Epithelial cell of esophagus (primary cell): ENCODE measurements at regions not wholly inside any gene's neighbourhood (a gene's known extent, or its start where the extent isn't known, plus 50 kb on each side); places are given as distances from the start of the nearest gene placed in this dataset.

Experiments used
- DNase-seq: peaks from one replicate; pipeline ENCODE4 v3.0.0; 2010; ENCODE audit warnings: low read depth
- H3K4me3 ChIP-seq: 2 replicates; pipeline ENCODE4 v1.5.1; 2011; ENCODE audit warnings: mild to moderate bottlenecking, low read length, control low read depth
- TF ChIP-seq, protein P1 (sequence below): IDR thresholded peaks from 2 replicates; pipeline ENCODE4 v1.5.1; 2011; ENCODE audit warnings: low read depth, mild to moderate bottlenecking, low read length, control low read depth, inconsistent platforms; ENCODE audit not compliant: insufficient read depth; ENCODE audit errors: missing control alignments

DNA sequence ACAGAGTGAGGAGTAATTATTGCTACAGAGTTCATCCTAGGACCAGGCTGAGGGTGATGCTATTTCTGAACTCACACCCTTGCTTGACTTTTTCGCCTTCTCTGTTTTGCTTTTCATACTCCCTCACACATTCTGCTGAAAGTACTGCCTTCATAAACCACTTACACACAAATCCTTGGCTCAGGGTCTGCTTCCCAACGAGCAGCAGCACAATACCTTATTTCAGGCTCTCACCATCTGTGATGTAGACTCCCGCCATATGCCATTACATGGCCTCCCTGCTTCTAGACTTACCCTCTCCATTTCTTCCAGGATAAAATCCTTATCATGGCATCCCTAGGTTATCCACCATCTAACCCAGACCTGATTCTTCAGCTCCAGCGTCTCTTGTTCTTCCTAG, 321.3 kb upstream of the SPTLC3 start:
- H3K4me3 ChIP-seq = no peak overlapping the region
- DNase-seq = no peak
- TF ChIP-seq, protein P1, sequence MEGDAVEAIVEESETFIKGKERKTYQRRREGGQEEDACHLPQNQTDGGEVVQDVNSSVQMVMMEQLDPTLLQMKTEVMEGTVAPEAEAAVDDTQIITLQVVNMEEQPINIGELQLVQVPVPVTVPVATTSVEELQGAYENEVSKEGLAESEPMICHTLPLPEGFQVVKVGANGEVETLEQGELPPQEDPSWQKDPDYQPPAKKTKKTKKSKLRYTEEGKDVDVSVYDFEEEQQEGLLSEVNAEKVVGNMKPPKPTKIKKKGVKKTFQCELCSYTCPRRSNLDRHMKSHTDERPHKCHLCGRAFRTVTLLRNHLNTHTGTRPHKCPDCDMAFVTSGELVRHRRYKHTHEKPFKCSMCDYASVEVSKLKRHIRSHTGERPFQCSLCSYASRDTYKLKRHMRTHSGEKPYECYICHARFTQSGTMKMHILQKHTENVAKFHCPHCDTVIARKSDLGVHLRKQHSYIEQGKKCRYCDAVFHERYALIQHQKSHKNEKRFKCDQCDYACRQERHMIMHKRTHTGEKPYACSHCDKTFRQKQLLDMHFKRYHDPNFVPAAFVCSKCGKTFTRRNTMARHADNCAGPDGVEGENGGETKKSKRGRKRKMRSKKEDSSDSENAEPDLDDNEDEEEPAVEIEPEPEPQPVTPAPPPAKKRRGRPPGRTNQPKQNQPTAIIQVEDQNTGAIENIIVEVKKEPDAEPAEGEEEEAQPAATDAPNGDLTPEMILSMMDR = no peak

DNA sequence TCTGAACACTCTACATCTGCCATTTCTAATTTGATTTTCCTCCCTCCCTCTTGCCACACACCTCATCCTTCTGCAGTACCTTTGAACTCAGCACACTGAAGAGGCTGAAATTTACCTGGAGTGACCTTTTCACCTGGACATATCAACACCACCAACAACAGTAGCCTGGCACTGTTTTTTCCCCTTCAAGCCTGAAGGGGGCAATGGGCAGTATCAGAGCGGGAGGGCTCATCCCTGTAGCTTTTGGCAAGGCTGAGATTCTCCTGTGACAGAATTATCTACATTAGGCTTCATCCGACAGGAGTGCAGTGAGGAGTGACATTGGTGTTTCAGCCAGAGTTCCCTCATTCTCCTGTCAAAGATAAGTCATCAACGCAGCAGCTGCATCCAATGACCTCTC, 312.8 kb upstream of the SPTLC3 start:
- no peak for DNase-seq
- H3K4me3 ChIP-seq = no peak overlapping the region
- TF ChIP-seq, protein P1 = no peak

DNA sequence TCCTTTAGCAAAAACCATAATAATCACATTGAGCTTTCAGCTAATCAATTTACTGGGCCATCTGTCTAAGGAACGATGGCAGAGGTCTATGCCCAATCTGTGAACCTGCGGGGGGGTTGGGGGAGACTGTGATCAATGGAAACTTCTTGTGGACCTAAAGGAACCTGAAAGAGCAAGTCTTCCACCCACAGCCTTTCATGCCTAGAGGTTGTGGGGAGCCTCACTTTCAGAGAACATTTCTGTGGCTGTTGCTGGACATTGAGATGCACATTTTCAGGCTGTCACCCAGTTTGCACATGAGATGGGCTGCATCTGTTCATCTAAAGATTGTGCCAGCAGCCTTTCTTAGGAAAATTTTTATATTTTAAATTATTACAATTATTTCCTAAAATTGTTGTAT, 310.0 kb upstream of the SPTLC3 start:
- DNase-seq = no peak
- TF ChIP-seq, protein P1 = no peak
- H3K4me3 ChIP-seq = no peak overlapping the region

DNA sequence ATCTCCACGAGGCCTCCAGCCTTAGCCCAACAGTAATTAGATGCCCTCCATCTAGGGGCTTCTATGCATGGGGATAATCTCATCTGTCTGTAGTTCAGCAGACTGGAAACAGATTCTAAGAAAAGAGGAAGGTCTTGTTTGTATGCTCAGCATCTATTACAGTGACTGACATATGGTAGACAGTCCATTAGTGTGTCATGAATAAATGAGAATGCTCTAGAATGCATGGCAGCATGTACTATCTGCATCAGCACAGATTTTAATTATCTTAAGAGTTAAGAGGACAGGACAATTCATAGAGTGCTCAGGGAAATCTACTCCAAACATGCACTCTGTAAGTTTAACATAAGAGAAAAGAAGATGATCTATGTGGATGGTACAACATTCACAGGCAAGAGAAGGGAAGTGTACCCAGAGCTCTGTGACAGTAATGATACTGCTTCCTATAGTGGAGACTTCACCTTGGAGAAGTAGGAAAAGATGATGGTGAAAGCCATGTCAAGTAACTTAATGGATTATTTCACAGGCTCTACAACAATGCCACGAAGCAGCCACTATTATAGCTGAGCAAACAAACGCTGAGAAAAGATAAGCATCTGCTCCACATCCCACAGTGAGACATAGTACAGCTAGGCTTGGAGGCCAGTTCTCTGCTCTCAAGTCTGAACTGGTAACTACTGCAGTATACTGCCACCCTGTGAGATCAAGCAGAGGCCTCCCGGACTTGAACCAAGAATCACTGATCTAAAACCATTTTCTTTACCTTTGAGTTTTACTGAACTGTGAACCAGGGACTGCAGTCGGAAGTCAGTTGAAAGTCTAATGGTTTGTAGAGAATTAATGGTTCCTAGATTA, 309.2 kb upstream of the SPTLC3 start:
- TF ChIP-seq, protein P1 = no peak
- H3K4me3 ChIP-seq = no peak overlapping the region
- DNase-seq = no peak

DNA sequence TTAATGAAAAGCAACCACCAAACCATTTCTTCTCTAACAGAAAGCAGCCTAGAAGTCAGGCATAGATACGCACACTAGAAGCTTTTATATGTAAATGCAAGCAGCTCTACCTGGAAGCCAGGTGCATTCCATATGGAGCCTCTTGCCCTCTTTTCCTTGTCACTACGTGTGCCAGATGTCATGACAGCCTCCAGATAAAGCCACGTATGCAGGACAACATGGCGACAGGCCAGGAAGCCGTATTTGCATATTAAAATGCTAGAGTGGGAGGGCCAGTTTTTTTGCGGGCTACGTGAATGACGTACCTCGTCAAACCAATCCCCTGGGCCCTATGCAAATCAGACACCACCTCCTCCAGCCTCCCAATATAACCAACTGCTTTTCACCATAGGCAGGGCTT, 308.1 kb upstream of the SPTLC3 start:
- no peak overlapping the region for H3K4me3 ChIP-seq
- TF ChIP-seq, protein P1 = no peak
- no peak for DNase-seq

DNA sequence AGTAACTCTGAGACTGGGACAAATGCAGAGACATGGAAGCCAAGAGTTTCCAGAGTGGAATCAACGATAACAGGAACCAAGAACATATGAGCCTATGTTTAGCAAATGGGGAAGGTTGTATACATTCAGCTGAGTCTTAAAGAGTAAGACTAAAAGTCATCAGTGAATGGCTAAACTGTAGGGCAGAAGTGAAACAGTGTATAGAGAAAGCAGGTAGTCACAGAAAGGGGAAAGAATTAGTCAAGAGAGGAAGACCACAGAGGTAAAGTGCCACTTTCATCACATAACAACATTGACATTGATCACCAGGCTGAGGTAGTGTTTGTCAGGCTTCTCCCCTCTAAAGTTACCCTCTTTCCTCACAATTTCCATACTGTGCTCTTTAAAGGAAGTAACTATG, 306.5 kb upstream of the SPTLC3 start:
- no peak for DNase-seq
- H3K4me3 ChIP-seq = no peak overlapping the region
- TF ChIP-seq, protein P1 = no peak

DNA sequence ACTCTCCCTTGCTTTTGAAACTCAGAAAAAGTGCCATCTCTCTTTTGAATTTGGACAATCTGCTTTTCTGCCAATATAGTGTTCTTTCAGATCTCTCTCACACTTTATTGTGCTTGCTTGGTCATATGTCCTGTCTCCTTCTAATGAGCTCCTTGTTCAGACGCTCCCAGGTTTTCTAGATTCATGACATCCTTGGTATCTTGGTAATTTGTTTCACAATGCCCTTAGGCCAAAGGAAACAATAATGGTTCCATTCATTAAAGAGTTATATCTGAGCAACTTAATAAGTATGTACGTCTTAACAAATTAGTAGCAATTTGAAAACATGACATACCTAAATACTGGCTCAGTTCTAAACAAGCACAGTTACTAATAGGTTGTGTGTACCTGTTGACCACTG, 293.4 kb upstream of the SPTLC3 start:
- peak; percentile 45 for DNase-seq
- TF ChIP-seq, protein P1 = no peak
- H3K4me3 ChIP-seq = no peak overlapping the region
